Astrocyte of the spinal cord (primary cell): ENCODE measurements at regions not wholly inside any gene's neighbourhood (a gene's known extent, or its start where the extent isn't known, plus 50 kb on each side); places are given as distances from the start of the nearest gene placed in this dataset.

Source experiments
- DNase-seq: peaks from one replicate; pipeline ENCODE4 v3.0.0; 2011; ENCODE audit warnings: low read depth, low spot score
- H3K4me3 ChIP-seq: 2 replicates; pipeline ENCODE4 v1.5.1; 2011; ENCODE audit warnings: low read depth, mild to moderate bottlenecking, low read length, moderate library complexity
- CTCF ChIP-seq: IDR thresholded peaks from 2 replicates; pipeline ENCODE4 v1.5.1; 2012; ENCODE audit warnings: low read depth, mild to moderate bottlenecking, low read length, inconsistent platforms
- in situ Hi-C: cut with HindIII; loops from 2 replicates; pipeline ENCODE4 v1.10.0; 2017; ENCODE audit warnings: low sequenced_read_pairs

GRCh38 chrX:53817548-53817947 is 131.0 kb upstream of the HUWE1 start:
- in situ Hi-C loops = no loop called here

GRCh38 chrX:53813670-53814440 is 127.3 kb upstream of the HUWE1 start:
- TF ChIP-seq CTCF = no peak
- no peak overlapping the region for H3K4me3 ChIP-seq
- in situ Hi-C loops = no loop called here
- no peak for DNase-seq

More at GRCh38 chrX:53817548-53817947, 131.0 kb upstream of the HUWE1 start:
- no peak overlapping the region for H3K4me3 ChIP-seq
- TF ChIP-seq CTCF = no peak
- no peak for DNase-seq

- no peak overlapping the region for H3K4me3 ChIP-seq
- DNase-seq = no peak
- TF ChIP-seq CTCF = no peak
- in situ Hi-C loops = no loop called here
Observed at GRCh38 chrX:53798281-53798680, 111.8 kb upstream of the HUWE1 start.

GRCh38 chrX:53795576-53795975 is 109.1 kb upstream of the HUWE1 start:
- no peak for DNase-seq
- TF ChIP-seq CTCF = no peak
- H3K4me3 ChIP-seq = no peak overlapping the region
- in situ Hi-C loops = no loop called here

GRCh38 chrX:53794181-53794580 is 107.7 kb upstream of the HUWE1 start:
- no peak for TF ChIP-seq CTCF
- in situ Hi-C loops = no loop called here
- no peak overlapping the region for H3K4me3 ChIP-seq
- DNase-seq = no peak

GRCh38 chrX:53768865-53769264 is 82.3 kb upstream of the HUWE1 start:
- no peak for DNase-seq
- in situ Hi-C loops = no loop called here
- no peak overlapping the region for H3K4me3 ChIP-seq
- no peak for TF ChIP-seq CTCF
